ENCODE measurements at regions not wholly inside any gene's neighbourhood (a gene's known extent, or its start where the extent isn't known, plus 50 kb on each side); places are given as distances from the start of the nearest gene placed in this dataset.
"Not testable (repeated sequence)": the region's sequence is repeated elsewhere in the genome, so short reads cannot be mapped to it uniquely, and the experiment has no call there.

DNA sequence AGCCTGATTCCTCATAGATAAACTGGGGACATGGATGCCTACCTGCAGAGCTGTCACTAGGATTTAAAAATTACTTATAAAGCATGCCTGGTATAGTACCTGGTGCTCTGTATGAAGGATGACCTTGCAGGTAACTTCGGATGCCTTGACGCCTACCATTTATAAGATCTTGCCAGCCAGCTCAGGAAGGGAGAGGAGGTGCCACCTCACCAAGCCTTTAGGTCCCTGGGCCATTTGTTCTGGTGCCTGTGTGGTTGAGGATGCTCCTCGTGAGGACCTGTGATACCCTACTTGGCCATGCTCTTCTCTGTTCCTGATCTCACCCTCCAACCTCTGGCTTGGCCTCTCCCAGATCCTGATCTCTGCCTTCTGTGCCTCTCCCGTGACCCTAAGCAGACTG lies 85.2 kb downstream of the FDX1 start:
- no peak for DNase-seq (ENCODE audit: extremely low read depth, low read depth)
- TF ChIP-seq, protein P1, sequence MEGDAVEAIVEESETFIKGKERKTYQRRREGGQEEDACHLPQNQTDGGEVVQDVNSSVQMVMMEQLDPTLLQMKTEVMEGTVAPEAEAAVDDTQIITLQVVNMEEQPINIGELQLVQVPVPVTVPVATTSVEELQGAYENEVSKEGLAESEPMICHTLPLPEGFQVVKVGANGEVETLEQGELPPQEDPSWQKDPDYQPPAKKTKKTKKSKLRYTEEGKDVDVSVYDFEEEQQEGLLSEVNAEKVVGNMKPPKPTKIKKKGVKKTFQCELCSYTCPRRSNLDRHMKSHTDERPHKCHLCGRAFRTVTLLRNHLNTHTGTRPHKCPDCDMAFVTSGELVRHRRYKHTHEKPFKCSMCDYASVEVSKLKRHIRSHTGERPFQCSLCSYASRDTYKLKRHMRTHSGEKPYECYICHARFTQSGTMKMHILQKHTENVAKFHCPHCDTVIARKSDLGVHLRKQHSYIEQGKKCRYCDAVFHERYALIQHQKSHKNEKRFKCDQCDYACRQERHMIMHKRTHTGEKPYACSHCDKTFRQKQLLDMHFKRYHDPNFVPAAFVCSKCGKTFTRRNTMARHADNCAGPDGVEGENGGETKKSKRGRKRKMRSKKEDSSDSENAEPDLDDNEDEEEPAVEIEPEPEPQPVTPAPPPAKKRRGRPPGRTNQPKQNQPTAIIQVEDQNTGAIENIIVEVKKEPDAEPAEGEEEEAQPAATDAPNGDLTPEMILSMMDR (IDR thresholded peaks at IDR 0.05; ENCODE audit: low read depth, low read length), result no peak

DNA sequence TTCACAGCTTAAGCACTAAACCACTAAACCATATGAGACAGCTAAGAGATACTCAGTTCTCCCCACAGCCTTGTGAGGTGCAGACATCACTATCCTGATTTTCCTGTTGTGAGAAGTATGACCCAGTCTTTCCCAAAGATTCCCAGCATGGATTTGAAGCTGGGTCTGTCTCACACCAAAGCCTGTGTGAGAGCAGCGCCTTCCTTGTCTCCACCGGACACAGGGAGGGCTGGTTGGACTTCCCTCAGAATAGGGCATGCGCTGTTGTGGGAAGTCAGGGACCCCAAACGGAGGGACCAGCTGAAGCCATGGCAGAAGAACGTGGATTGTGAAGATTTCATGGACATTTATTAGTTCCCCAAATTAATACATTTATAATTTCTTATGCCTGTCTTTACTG lies 87.6 kb downstream of the FDX1 start:
- DNase-seq (ENCODE audit: extremely low read depth, low read depth), result not testable (repeated sequence)

DNA sequence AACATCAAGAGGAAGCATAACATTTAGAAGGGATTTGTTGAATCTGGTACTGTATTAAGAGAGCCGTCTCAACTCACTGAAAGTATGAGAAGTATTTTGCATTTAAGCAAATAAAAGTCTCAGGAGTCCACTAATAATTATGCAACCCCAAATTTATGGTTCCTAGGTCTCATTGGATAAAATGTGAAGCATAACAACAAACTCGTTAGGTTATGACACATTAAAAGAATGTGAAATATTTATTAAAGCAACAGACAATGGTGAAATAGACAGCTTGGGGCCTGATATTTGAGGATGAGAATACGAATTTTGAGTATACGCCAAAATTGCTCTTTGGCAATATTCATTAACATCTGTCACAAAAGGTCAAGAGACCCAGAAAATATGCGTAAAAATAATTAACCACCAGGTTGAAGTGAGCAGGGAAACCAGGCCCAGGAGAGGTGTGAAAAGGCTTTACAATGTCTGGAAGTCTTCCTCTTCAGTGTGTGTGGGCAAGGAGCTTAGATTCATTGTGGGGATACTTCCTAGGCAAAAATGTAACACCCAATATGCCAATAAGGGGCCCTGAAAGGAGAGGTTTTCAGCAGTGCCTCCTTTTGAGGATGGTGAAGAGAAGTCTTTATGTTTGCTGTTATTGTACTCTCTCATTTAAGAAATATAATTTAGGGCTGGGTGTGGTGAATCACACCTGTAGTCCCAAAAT lies 89.2 kb downstream of the FDX1 start:
- peak; percentile 35 for DNase-seq (ENCODE audit: extremely low read depth, low read depth)
- TF ChIP-seq, protein P1 (IDR thresholded peaks at IDR 0.05; ENCODE audit: low read depth, low read length), result no peak

DNA sequence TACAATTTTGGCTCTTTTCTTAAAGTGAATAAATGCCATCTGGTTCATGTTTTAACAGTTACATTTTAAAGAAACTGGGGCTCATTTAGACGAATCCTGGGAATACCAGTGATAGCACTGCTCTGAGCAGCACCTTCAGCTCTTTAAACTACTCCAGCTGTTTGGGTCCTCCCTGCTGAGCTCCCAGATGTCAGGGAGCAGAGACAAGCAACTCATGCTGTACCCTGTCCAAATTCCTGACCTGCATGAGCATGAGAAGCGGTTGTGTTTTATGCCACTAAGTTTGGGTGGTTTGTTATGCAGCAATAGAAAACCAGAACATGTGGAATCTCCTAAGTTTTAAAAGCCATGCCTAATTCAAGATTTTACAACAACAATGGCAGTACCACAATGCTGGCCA lies 90.0 kb downstream of the FDX1 start:
- TF ChIP-seq, protein P1 (IDR thresholded peaks at IDR 0.05; ENCODE audit: low read depth, low read length), result no peak
- DNase-seq (ENCODE audit: extremely low read depth, low read depth), result peak; percentile 12

DNA sequence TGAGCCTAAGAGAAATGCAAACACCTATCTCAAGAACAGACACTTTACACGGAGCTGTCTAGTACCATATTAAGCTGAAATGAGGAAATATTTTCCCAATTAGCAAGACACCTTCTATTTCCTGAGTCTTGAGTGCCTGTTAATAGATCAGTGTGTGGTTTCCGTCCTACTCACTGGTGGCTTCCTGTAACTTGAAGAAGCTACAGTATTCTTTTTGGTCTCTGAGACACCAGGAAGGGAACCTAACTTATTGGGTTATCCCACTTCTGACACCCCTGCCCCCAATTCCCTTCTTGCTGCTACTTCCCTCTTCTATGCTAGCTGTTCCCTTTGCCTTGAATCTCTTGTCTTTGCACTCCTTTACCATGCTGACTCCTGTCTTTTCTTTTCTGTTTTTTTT lies 92.7 kb downstream of the FDX1 start:
- TF ChIP-seq, protein P1 (IDR thresholded peaks at IDR 0.05; ENCODE audit: low read depth, low read length), result no peak
- no peak for DNase-seq (ENCODE audit: extremely low read depth, low read depth)

DNA sequence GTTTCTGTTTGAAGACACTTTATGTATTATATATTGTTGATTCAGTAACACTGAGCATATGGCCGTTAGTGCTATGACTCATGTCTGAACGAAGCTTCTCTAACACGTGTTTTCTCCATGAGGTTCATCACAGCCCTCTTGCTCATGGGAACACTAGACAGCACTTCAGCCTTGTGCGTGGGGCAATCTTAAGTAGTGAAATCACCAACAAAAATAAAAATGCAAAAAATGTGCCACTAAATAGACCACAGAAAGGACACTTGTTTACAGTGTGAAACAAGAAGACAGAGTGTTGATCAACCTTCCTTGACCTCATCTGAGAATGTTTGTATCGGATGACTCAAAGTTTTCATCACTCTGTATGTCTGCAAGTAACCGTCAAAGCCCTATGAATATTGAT lies 94.5 kb downstream of the FDX1 start:
- TF ChIP-seq, protein P1 (IDR thresholded peaks at IDR 0.05; ENCODE audit: low read depth, low read length), result no peak
- peak; percentile 15 for DNase-seq (ENCODE audit: extremely low read depth, low read depth)

DNA sequence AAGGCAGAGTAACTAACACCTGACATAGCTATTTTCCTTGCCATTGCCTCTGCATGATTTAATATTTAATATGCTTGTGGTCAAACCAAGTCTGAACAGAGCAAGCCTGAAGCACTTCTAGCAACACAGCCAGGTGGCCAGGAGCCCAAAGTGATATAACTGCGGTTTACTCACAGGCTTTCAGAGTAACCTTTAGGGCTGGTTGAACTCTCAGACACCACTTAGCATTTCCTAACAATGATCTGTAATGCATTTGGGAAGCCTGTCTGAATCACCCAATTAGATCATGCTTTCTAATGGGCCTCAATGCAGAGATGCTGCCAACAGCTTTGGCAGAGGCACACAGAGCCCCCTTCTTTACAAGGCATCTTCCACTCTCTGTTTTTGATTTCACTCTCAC lies 96.1 kb downstream of the FDX1 start:
- TF ChIP-seq, protein P1 (IDR thresholded peaks at IDR 0.05; ENCODE audit: low read depth, low read length), result no peak
- DNase-seq (ENCODE audit: extremely low read depth, low read depth), result peak; percentile 29

DNA sequence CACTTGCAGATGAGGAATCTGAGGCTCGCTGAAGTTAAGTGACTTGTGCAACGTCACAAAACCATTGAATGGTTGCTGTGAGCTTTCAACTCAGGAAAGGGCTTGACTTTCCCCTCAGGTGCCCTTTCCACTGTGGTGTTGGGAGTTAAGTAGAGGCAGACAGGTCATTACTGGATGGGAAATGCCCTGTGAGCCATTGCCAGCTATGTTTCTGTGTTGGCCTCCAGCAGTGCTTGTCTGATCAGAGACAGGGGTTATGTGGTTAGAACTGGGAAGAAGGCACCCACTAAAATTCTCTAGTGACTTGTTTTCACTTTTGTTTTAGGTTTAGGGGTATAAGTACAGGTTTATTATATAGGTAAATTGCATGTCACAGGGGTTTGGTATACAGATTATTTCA lies 96.6 kb downstream of the FDX1 start:
- TF ChIP-seq, protein P1 (IDR thresholded peaks at IDR 0.05; ENCODE audit: low read depth, low read length), result no peak
- DNase-seq (ENCODE audit: extremely low read depth, low read depth), result no peak

Data from AG09319 (cell line).